HG02571 (cell line): ENCODE measurements at regions not wholly inside any gene's neighbourhood (a gene's known extent, or its start where the extent isn't known, plus 50 kb on each side); places are given as distances from the start of the nearest gene placed in this dataset.

Experiments
- ATAC-seq: cut with Tn5 transposase; IDR thresholded peaks from one replicate; pipeline ENCODE4 v1.9.1; 2021; ENCODE audit warnings: mild to moderate bottlenecking, moderate library complexity; ENCODE audit not compliant: unreplicated experiment

DNA sequence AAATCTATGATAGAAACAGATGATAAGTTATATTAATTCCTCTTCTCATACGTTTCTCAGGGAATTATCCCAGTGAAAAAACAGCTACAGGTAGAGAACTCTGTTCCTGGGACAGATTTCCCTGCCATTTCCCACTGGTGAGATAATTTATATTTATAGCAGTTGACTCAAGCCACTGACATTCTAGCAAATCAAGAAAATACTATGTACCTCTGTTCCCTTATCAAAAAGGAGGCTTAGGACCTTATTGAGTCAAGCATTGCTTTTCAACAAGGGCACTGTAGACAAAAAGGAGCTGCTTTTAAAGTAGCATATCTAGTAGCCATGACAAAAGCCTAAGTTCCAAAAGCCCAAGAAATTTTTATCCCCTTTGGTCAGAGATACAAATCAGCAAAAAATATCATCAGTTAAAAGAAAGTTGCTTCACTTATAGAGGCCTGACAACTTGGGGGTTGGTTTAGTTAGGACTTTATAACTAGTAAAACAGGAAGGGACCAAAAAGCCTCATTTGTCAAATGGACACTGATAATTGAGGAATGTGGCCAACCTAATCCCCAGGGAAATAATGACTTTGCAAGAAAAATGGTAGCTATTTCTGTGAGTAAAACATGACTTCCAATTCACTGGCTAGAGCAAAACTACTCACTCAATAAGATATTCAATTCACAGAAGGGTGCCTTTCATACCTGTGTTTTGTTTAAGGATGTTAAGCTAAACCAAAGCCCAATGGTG, 652.5 kb downstream of the SLITRK1 start:
- no peak for ATAC-seq

DNA sequence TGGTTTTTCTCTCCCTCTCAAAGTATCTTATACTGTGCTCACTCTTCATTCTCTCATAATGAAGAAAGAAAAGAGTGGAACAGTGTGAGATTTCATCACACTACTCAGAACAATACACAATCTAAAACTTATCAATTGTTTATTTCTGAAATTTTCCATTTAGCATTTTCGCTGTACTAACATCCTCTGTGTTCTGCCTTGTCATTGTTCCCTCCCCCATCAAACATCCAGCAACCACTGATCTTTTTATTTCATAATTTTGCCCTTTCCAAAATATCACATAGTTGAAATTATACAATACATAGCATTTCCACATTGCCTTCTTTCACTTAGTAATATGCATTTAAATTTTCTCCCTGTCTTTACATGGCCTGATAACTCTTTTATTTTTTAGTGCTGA, 658.7 kb downstream of the SLITRK1 start:
- no peak for ATAC-seq

DNA sequence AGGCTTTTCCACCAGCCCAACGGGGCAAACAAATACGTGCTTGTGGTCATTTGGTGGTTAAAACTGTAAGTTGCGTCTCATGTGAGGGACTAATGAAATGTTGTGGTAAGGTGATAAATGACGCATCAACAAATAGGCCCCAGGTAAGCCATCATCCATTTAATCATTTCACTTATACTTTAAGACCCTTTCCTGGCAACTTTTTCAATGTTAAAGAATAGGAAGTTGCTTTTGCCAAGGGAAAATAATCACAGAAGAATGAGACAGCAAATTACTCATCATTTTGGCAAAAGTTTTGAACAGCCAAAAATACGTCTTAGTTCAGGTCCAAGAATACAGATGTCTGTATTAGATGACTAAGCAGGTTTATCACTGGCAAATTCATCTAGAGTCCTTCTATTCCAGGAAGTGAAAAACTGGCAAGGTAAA, 660.4 kb downstream of the SLITRK1 start:
- ATAC-seq: no peak

DNA sequence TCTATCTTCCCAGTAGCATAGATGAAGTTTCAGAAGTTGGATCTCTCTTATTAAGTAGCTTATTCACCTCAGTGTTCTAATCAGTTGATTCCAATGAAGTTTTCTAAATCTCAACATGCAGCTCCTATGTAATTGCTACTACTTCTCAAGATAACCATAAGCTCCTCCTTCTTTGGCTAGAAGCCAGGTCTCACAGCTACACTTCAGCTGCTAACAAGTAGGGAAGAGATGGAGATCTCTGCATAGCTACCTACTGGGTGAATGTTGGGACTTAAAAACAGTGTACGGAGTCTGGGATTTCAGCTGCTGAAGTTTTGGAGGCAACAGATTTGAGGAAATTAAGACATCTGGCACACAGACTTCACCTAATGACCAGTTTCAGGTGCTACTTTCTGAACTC, 661.0 kb downstream of the SLITRK1 start:
- no peak for ATAC-seq

DNA sequence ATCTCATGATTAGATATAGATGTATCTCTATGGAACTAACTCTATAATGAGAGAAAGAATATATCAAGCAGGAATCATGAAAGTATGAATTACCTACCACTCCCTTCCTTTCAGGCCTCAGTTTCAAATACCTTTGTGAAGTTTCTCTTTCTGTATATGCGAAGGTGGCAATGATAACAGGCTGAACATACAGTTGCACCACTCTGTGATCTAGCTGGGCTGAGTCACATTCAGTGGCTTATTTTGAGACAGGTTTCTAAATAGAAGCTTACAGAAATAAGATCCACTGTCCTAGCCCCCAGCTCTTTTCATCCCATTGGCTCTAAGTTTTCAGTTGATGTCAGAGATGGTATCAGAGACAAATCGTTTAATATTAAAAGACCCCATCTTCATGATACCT, 662.0 kb downstream of the SLITRK1 start:
- ATAC-seq: no peak

DNA sequence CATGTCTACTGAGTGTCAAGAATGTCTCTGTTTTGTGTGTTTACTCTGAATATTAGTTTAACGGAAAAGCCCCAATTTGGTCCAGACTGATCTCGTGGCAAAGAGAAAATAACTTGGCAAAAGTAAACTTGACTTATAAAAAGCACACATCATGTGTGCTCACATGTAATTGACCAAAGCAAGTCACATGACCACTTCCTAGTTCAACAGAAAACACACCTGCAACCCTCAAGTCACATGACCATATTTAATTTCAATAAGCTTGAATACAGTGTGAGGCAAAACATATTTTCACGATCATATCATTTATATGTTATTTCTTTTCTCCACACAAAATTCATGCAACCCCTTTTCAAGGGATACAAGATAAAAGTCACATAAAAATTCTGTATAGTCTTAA, 662.4 kb downstream of the SLITRK1 start:
- ATAC-seq: no peak

DNA sequence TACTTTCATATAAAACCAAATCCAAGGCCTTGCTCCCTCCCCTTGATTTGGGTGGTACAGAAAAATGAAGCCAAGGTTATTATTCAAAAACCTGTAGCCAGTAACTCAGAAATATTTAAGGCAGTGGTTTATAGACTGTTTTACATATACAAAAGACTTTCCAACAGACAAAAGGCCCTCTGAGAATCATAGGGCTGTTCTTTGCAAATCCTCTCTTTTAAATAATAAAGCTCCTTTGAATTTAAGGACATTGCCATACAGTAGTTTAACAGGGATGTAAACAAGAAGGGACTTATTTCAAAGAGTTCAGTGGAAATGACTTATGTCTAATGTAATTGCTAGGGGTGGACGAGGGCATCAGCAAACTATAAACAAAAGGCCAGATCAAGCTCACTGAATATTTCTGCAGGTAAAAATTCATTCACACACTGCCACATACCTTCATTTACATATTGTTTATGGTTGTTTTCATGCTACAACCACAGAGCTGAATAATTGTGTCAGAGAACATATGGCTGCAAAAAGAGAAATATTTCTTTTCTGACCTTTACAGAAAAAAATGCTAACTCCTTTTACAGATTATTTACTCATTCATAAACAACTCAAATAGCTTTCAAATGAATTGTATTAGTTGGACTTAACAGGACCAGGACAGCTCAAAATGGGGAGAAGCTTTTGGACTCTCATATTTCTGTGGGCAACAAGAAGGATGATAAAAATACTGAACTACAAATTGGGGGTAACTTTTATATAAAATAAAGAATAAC, 665.6 kb downstream of the SLITRK1 start:
- ATAC-seq: no peak

DNA sequence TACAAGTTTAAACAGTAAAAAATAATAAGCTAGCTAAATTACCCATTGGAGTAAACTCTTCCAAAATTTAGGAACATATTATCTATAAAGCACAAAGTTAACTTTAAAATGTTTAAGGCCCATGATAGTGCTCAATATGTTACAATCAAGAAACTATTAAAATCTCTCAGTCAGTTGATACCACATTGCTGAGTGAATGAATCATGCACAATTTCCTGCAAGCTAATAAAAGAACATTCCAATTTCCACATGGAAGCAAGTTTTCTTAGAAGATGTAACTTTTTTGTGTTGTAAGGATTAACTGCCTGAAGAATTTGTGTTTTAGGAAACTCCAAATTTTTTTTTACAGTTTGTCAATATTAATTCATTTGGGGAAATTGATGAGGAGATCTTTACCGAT, 666.6 kb downstream of the SLITRK1 start:
- no peak for ATAC-seq

DNA sequence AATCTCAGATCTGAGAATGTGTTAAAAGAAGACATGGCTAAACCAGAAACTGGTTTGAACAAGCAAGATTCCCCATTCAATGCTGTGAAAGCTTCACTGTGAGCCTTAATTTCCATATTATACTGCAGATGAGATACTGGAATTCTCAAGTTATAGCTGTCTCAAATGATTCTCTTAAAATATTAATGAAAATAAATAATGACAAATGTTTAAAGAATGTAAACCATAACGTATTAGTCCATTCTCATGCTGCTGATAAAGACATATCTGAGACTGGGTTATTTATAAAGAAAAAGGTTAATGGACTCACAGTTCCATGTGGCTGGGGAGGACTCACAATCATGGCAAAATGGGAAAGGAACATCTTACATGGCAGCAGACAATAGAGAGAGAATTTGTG, 667.8 kb downstream of the SLITRK1 start:
- no peak for ATAC-seq

DNA sequence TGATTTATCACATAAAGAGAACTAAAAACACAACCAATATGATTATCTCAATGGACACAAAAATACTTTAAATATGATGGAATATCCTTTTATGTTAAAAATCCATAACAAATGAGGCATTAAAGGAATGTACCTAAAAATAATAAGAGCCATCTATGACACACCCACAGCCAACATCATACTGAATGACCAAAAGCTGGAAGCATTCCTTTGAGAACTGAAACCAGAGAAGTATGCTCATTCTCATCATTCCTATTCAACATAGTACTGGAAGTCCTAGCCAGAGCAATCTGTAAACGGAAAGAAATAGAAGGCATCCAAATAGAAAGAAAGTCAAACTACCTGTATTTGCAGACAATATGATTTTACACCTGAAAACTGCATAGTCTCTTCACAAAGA, 671.0 kb downstream of the SLITRK1 start:
- ATAC-seq: no peak

DNA sequence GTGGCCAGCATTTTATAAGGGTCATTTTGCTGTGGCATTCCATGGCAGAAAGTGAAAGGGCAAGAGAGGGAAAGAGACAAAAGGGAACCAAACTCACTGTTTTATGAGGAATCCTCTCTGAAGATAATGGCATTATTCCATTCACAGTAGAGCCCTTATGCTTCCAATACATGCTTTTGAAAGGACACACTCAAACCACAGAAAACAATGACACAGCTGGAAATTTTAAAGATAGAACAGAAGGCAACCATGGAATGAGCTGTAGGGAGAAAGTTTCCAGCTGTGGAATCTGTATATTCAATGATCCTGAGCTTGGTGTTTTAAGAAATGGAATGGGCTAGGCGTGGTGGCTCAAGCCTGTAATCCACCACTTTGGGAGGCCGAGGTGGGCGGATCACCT, 677.4 kb downstream of the SLITRK1 start:
- ATAC-seq: no peak

DNA sequence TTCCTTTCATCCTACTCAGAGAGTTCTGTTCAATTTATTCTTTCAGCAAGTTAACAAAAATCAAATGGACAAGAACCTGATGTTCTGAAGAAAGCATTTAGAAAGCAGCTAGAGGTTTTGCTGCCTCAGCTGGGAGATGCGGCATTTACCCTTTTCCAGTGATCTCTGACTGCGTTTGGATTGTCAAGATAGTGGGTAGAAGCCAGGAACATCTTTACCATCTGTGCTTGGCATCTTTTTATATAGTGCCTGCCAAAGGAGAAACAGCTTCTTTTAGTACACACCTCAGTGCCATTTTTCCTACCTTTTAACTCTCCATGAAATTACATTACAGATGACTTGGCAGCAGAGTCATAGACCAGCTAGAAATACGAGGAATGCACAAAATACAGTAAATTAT, 680.8 kb downstream of the SLITRK1 start:
- ATAC-seq: no peak

DNA sequence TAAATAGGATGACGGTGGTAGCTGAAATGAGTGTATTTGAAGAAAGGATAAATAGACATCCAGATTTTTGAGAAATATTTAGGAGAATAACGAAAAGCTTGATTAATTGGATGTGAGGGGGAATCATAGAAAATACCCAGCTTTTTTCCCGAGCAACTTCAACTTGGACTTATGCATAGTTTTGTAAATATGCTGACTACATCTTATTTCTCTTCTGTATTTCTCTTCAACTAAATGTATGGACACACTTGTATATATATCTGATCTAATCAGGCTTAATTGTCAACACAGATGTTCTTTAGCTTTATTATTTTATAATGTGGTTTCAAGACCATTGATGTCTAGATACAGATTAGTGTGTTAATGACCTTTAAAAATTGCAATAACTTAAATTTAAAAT, 685.0 kb downstream of the SLITRK1 start:
- ATAC-seq: no peak

DNA sequence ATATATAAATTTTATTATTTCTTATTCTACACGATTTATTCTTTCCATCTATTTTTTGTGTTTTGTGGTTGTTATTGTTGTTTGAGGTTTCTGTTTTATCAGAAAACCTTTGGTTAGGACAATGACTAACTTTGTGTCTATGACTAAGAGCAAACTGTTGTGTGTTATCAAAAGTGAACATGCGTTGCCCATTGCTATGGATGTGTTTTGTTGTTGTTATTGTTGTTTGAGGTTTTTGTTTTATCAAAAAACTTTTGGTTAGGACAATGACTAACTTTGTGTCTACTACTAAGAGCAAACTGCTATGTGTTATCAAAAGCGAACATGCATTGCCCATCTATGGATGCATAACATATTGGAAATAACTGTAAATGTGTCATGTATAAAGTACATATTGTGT, 692.3 kb downstream of the SLITRK1 start:
- no peak for ATAC-seq

DNA sequence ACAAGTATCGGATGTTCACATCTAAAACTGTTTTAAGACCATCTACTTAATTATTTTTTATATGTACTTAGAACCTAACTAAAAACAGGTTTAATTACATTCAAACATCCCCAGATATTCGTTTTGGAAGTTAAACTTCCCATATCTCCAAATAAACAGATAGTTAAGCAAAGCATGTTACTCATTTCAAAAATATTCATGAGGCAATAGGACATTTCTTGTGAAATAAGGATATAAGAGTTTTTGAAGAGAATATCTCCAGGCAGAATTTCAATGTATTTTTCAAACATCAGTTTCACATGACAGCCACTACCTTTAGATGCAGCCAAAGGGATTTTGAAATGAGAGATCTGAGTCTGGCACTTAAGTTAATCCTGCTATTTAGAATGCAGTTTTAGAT, 697.5 kb downstream of the SLITRK1 start:
- ATAC-seq: no peak

DNA sequence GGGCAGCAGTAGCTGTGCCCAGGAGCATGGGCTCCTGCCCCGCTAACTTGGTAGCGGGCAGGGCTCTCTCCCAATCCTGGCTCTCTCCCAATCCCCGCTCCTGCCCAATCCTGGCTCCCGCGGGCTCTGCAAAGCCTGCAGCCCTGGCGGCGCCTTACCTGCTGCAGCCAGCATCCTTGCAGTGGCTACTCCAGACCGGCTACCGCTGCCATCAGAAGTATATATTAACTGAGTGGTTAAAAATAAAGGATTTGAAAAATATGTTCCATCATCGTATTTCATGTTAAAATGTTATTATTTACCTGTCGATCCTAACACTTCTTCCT, 698.2 kb downstream of the SLITRK1 start:
- no peak for ATAC-seq

DNA sequence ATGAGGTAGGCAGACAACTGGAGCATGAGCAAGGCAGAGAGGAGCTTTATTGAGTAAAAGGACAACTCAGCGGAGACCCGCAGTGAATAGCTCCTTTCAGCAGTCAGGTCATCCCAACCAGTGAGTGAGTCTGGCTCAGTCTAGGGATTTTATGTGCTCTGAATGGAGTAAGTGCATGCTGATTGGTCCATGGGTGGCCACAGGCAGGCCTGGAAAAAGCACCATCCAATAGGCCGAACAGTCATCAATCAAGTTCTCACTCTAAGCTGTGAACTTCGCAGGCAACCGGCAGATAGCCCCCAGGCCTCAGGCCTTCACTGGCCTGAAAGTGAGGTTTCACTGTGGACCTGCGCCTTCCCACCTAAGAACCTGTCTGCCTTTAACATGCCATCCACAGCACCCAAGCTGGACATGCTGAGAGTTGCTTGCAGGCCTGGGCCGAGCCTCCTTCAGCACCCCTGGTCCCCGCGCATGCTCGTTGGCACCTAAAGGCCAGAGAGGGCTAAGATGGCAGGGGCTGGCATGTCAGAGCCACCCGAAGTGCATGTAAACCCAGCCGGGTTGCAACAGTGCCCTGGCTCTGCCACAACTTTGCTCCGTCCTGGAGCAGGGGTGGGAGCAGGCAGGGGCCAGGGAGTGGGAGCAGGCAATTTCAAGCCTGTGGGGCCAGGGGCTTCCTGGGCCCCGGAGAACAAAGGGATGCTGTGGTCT, 698.7 kb downstream of the SLITRK1 start:
- ATAC-seq: no peak

DNA sequence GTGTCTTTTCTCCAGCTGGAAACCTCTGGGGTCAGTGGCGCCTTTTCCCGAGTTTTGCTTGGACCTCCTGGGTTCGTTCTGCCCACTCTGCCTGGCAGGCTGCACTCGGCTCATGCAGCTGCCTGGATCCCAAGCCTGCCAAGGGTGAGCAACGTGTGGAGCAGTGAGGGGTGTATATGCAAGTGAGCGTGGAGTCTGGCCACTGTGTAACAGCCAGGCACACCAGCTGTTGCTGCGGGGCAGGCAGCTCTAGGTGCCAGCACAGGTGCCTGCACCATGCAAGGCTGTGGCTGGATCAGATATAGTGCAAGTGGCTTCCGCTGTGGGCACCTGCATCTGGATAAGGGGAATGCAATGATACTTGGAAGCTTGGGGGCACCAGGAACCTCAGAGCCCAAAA, 699.4 kb downstream of the SLITRK1 start:
- ATAC-seq: no peak

DNA sequence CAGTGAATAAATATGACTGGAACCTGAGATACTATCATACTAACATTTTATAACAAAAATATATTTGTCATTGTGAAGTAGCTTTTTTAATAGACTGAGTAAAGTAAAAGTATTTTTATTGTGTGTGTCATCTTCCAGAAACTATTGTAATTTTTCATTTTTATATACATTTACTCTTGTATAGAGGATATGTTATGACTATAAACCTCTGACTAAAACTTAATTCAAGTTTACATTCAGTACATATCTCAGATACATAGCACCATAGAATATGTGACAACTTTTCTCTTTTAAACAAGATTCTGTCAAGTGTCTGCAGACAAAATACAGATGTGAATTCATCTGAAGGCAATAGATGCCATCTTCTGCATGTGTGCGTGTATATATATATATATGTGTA, 704.3 kb downstream of the SLITRK1 start:
- ATAC-seq: no peak

DNA sequence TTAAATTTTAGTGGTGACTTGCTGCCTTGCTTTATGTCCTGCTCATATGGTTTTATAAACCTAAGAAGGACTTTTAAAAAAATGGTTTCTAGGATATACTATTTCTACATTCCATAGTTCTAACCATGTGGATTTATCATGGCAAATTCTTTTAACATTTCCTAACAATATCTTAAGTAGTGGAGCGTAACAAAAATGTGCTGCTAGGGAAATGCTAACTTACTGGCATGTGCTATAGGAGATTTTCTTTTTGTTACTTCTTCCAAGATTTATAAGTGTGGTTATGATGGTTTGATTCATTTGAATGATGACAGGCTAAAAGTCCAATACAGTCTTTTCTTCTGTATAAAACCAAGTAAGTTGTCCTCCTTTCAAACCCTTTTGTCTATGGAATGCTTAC, 713.7 kb downstream of the SLITRK1 start:
- no peak for ATAC-seq

DNA sequence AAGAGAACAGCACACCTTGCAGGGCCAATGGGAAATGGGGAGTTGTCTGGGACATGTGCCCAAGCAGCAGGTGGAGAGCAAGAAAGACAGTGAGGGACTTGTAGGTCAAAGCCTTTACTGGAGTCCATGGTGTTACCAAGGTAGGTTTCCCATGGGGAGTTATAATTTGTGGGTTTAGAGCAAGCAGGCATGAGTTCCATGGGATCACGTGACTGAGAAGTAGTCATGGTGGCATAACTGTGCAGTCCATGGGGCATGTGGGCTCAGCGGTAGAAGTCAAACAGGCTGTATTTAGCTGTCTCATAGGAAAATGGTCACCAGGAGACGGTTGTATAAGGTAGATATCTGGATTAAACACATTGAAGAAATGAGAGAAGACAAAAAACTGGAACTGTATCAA, 715.1 kb downstream of the SLITRK1 start:
- no peak for ATAC-seq

DNA sequence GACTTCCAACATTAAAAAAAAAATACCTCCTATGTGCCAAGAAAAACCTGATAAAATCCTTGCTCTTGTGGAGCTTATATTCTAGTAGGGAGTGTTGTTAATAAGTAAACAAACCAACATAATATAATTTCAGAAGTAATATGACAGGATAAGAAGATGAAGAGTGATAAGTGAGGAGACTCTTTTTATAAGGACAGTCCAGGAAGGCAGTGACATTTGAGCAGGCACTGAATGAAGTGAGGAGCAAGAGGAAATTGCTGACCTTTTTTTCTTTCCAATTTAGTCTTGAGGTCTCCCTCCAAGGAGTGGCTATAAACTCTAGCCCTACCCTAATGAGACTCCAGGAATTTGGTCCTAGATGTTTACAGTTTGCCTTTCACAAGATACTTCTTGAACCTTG, 715.7 kb downstream of the SLITRK1 start:
- ATAC-seq: no peak
